Left ventricle myocardium inferior (tissue), 1 donor: ENCODE measurements at regions not wholly inside any gene's neighbourhood (a gene's known extent, or its start where the extent isn't known, plus 50 kb on each side); places are given as distances from the start of the nearest gene placed in this dataset.

Source experiments
- DNase-seq: peaks from one replicate; pipeline ENCODE4 v3.0.0-alpha.2; 2020
- H3K27ac ChIP-seq: fragments of 200-600 bp; replicated peaks from 2 replicates; pipeline ENCODE4 v1.8.0; 2021
- H3K27me3 ChIP-seq: fragments of 200-600 bp; 2 replicates; pipeline ENCODE4 v1.8.0; 2021; ENCODE audit warnings: low read depth
- H3K36me3 ChIP-seq: fragments of 200-600 bp; 2 replicates; pipeline ENCODE4 v1.8.0; 2021
- H3K4me1 ChIP-seq: fragments of 200-600 bp; 2 replicates; pipeline ENCODE4 v1.8.0; 2021
- H3K4me3 ChIP-seq: fragments of 200-600 bp; 2 replicates; pipeline ENCODE4 v1.8.0; 2021; ENCODE audit warnings: mild to moderate bottlenecking, moderate library complexity
- H3K9me3 ChIP-seq: fragments of 200-600 bp; replicated peaks from 2 replicates; pipeline ENCODE4 v1.8.0; 2021
- CTCF ChIP-seq: fragments of 200-600 bp; IDR thresholded peaks from 2 replicates; pipeline ENCODE4 v1.8.0; 2021; ENCODE audit warnings: antibody characterized with exemption, mild to moderate bottlenecking, borderline replicate concordance
- intact Hi-C: fragments of 100-400 bp; cut with micrococcal nuclease; formaldehyde crosslinking; loops from one replicate; pipeline ENCODE4 v1.11.0; 2022
- donor health status: DM: no; HTN: yes; CAD: no; lungs with severe emphysema.

- DNase-seq, result no peak
- no peak overlapping the region for H3K4me3 ChIP-seq
- intact Hi-C loops, result no loop called here
- H3K27ac ChIP-seq, result no peak overlapping the region
- TF ChIP-seq CTCF, result no peak
- H3K9me3 ChIP-seq, result no peaks in the 10 kb centered on the region
- H3K36me3 ChIP-seq, result no peaks in the 10 kb centered on the region
- H3K27me3 ChIP-seq, result no peaks in the 10 kb centered on the region
- peaks cover 5% of the 10 kb centered on the region for H3K4me1 ChIP-seq
These were observed 1600.5 kb upstream of the SEL1L start for GRCh38 chr14:83133981-83134645.

- Histone ChIP-seq H3K9me3 (no peaks in the 10 kb centered on the region), H3K27ac (no peak overlapping the region), H3K4me3 (no peak overlapping the region), H3K27me3 (no peaks in the 10 kb centered on the region), H3K4me1 (no peaks in the 10 kb centered on the region), H3K36me3 (no peaks in the 10 kb centered on the region)
- intact Hi-C loops, result no loop called here
- DNase-seq, result no peak
- no peak for TF ChIP-seq CTCF
These were observed 1607.1 kb upstream of the SEL1L start for GRCh38 chr14:83140756-83141155.

DNA sequence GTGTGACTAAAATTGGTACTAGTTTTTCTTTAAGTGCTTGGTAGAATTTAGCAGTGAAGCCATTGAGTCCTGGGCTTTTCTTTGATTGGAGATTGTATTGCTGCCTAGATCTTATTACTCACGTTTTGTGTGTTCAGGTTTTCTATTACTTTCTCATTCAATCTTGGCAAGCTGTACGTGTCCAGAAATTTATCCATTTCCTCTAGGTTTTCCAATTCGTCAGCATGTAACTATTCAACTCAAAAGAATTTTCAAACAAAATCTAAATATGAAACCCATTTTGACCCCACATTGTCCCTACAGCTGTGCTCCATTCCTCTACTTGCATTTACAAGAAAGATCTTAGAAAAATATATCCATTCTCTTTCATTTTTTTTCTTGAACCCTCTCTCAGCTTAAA lies 1613.4 kb upstream of the SEL1L start:
- no peaks in the 10 kb centered on the region for H3K36me3 ChIP-seq
- no peaks in the 10 kb centered on the region for H3K4me1 ChIP-seq
- H3K4me3 ChIP-seq, result no peak overlapping the region
- intact Hi-C loops, result no loop called here
- H3K27ac ChIP-seq, result no peak overlapping the region
- no peaks in the 10 kb centered on the region for H3K27me3 ChIP-seq
- no peak for DNase-seq
- H3K9me3 ChIP-seq, result no peaks in the 10 kb centered on the region
- no peak for TF ChIP-seq CTCF

DNA sequence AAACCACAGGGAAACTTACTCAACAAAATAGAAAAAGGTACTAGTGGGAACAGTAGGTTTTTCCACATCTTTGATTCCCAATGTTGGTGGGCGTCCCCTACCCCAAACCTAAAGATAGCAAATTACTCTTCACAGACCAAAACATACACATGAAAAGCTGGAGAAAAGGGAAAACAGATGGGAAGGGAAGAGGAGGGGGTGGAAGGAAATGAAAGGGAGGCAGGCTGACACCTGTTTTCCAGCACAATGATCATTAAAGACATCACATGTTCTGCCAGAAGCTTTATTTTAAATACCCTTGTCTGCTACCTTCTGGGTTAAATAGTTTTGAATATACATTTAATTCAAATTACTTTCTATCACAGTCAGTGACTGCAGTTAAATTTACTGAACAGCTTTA lies 1617.9 kb upstream of the SEL1L start:
- no peak overlapping the region for H3K4me3 ChIP-seq
- H3K27me3 ChIP-seq, result no peaks in the 10 kb centered on the region
- intact Hi-C loops, result no loop called here

DNA sequence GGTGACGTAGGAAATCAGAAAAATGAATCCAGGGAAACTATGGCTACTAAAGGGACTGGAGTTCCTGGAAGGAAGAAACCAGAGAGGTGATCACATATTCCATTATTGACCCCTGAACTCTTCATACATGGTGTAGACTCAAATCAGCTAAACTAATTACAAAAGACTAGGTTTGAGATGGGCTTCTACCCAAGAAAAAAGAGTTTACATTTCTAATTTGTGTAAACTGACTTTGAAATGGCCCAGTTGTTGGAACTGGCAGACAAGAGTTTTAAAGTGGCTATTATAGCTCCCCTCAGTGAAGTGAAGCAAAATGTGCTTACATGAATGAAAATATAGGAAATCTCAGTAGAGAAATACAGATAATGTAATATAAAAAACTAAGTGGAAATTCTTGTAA lies 1619.4 kb upstream of the SEL1L start:
- no peak for TF ChIP-seq CTCF
- Histone ChIP-seq H3K4me3 (no peak overlapping the region), H3K9me3 (no peaks in the 10 kb centered on the region), H3K27ac (no peak overlapping the region), H3K27me3 (no peaks in the 10 kb centered on the region), H3K36me3 (no peaks in the 10 kb centered on the region), H3K4me1 (no peaks in the 10 kb centered on the region)
- no peak for DNase-seq
- intact Hi-C loops, result no loop called here

More for the DNA sequence above, 1617.9 kb upstream of the SEL1L start:
- Histone ChIP-seq H3K4me1 (no peaks in the 10 kb centered on the region), H3K9me3 (no peaks in the 10 kb centered on the region), H3K27ac (no peak overlapping the region), H3K36me3 (no peaks in the 10 kb centered on the region)
- DNase-seq, result no peak
- TF ChIP-seq CTCF, result no peak
